HG02973 (cell line): ENCODE measurements at regions not wholly inside any gene's neighbourhood (a gene's known extent, or its start where the extent isn't known, plus 50 kb on each side); places are given as distances from the start of the nearest gene placed in this dataset.
"Not testable (repeated sequence)": the region's sequence is repeated elsewhere in the genome, so short reads cannot be mapped to it uniquely, and the experiment has no call there.

Experiments used
- ATAC-seq: cut with Tn5 transposase; IDR thresholded peaks from one replicate; pipeline ENCODE4 v1.9.1; 2021; ENCODE audit warnings: moderate library complexity; ENCODE audit not compliant: unreplicated experiment

- ATAC-seq = no peak
Observed at GRCh38 chr17:53765609-53766008, 57.1 kb upstream of the KIF2B start.

GRCh38 chr17:53765129-53765528 lies 57.6 kb upstream of the KIF2B start:
- no peak for ATAC-seq

GRCh38 chr17:53757559-53757958 lies 65.2 kb upstream of the KIF2B start:
- no peak for ATAC-seq

GRCh38 chr17:53757116-53757515 lies 65.6 kb upstream of the KIF2B start:
- ATAC-seq = not testable (repeated sequence)

GRCh38 chr17:53749178-53749577 lies 73.5 kb upstream of the KIF2B start:
- no peak for ATAC-seq

GRCh38 chr17:53748159-53748820 lies 74.4 kb upstream of the KIF2B start:
- not testable (repeated sequence) for ATAC-seq

GRCh38 chr17:53740312-53740711 lies 82.4 kb upstream of the KIF2B start:
- ATAC-seq = no peak

- no peak for ATAC-seq
Observed at GRCh38 chr17:53736516-53737240, 86.0 kb upstream of the KIF2B start.

- ATAC-seq = no peak
Observed at GRCh38 chr17:53724726-53725125, 98.0 kb upstream of the KIF2B start.

GRCh38 chr17:53722407-53722806 lies 100.3 kb upstream of the KIF2B start:
- ATAC-seq = no peak

- ATAC-seq = no peak
Observed at GRCh38 chr17:53721101-53721500, 101.6 kb upstream of the KIF2B start.

GRCh38 chr17:53719229-53719628 lies 103.5 kb upstream of the KIF2B start:
- ATAC-seq = no peak

GRCh38 chr17:53707566-53707965 lies 115.2 kb upstream of the KIF2B start:
- no peak for ATAC-seq

GRCh38 chr17:53696286-53696685 lies 126.4 kb upstream of the KIF2B start:
- no peak for ATAC-seq

- ATAC-seq = no peak
Observed at GRCh38 chr17:53687324-53687723, 135.4 kb upstream of the KIF2B start.

- no peak for ATAC-seq
Observed at GRCh38 chr17:53680745-53681144, 142.0 kb upstream of the KIF2B start.

- ATAC-seq = no peak
Observed at GRCh38 chr17:53668854-53669253, 153.9 kb upstream of the KIF2B start.

GRCh38 chr17:53662608-53663007 lies 160.1 kb upstream of the KIF2B start:
- no peak for ATAC-seq

- no peak for ATAC-seq
Observed at GRCh38 chr17:53659181-53659580, 163.5 kb upstream of the KIF2B start.

GRCh38 chr17:53655591-53655990 lies 167.1 kb upstream of the KIF2B start:
- ATAC-seq = no peak

- no peak for ATAC-seq
Observed at GRCh38 chr17:53649201-53649600, 173.5 kb upstream of the KIF2B start.

- ATAC-seq = no peak
Observed at GRCh38 chr17:53646835-53647234, 175.9 kb upstream of the KIF2B start.

GRCh38 chr17:53640808-53641207 lies 181.9 kb upstream of the KIF2B start:
- no peak for ATAC-seq
